LNCAP (cell line): ENCODE measurements at regions not wholly inside any gene's neighbourhood (a gene's known extent, or its start where the extent isn't known, plus 50 kb on each side); places are given as distances from the start of the nearest gene placed in this dataset.

Experiments
- CTCF ChIP-seq: fragments of 450-650 bp; IDR thresholded peaks from 2 replicates; pipeline ENCODE4 v1.5.1; 2017; ENCODE audit warnings: mild to moderate bottlenecking

- TF ChIP-seq CTCF: no peak
These were observed 642.1 kb downstream of the SATB2 start for GRCh38 chr2:198815626-198816025.

GRCh38 chr2:198811198-198811597 lies 646.5 kb downstream of the SATB2 start:
- no peak for TF ChIP-seq CTCF

DNA sequence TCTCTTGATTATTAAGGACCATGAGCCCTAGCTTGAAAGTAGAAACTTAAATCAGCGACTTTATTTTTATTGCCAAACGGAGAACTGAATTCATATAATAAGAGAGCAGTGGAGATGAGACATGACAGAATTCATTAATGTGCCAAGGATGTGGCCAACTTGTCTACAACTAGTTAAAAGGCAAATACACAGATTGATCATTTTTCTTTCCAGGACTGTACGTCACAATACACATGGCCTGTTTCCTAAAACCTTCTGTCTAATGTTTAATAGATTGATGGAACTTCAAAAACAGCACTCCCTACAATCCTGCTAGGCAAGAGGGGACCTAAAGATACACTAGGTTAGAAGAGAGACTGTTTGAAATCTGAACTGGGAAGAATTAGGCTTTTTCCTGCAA lies 647.8 kb downstream of the SATB2 start:
- TF ChIP-seq CTCF: no peak

DNA sequence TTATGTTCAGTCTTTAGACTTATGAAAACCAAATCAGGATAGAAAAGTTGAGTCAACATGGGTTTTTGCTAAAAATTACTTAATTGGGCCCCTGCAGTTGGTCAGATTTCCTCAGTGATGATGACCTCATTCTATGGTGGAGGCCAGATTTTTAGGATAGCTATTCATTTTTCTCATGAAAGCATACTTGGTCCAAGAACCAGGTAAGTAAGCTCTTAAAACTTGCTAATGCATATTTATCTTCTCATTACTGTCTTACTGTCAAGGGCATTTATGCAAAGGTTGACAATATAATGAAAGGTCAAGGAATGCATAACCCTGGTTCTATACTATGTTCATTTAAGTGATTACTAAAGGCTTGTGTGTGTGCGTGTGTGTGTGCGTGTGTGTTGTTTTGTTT lies 650.6 kb downstream of the SATB2 start:
- no peak for TF ChIP-seq CTCF

DNA sequence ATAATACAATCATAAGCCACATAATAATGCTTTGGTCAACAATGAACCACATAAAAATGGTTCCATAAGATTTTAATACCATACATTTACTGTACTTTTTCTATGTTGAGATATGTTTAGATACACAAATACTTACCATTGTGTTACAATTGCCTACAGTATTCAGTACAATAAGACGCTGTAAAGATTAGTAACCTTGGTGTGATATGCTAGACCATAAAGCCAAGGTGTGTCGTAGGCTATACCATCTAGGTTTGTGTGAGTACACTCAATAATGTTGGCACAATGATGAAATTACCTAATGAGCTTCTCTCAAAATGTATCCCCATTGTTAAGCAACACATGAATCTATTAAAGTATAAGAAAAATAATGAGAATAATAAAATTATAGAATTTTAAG lies 662.3 kb downstream of the SATB2 start:
- TF ChIP-seq CTCF: no peak

DNA sequence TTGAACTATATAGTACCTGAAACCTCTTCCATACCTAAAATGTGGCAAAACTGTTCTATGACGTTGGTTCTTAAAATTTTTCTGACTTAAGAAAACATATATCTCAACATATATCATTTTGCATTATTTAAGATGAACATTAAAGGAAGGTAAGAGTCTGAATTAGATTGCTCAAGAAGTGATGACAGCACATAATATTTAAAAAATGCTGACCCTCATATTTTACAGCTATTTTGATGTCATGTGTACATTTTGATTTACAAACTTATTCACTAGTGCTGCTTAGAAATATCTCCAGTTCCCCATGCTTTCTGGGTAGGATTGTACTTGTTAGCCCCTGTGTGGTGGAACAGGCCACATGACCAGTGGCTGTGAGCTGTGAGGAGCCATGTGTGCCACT lies 666.1 kb downstream of the SATB2 start:
- TF ChIP-seq CTCF: no peak

- TF ChIP-seq CTCF: no peak
These were observed 669.1 kb downstream of the SATB2 start for GRCh38 chr2:198788676-198789075.

DNA sequence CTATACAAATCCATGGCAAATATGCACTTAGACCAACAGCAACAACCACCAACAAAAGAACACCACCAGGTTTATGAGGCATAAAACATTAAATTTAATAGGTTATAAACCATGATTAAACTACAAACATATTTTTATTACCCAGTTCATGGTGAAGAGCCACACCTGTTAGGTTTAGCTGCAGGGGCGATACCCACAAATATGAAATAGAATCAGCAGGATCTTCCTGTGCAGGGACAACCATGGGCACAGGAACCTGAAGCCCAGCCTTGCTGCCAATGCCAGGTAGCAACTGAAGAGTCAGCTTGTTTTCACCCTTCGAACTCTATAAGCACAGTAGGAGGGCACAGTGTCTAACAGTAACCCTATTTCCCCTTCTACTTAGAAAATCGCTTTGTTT lies 675.0 kb downstream of the SATB2 start:
- no peak for TF ChIP-seq CTCF
